ENCODE measurements at regions not wholly inside any gene's neighbourhood (a gene's known extent, or its start where the extent isn't known, plus 50 kb on each side); places are given as distances from the start of the nearest gene placed in this dataset.

- in situ Hi-C loops (cut with MboI; ENCODE audit: low pct_ligation_motif_present in 1 of 4, low pct_unique_long_range_greater_than_20kb in 1 of 4, low sequenced_read_pairs in 3 of 4) (no loop called here), intact Hi-C loops (cut with DNase I; ENCODE audit: low total_unique reads) (no loop called here)
- no peak for DNase-seq
- no peaks in the 10 kb centered on the region for H3K36me3 ChIP-seq
- H3K4me1 ChIP-seq: no peaks in the 10 kb centered on the region
- no peaks in the 10 kb centered on the region for H3K9me3 ChIP-seq
- TF ChIP-seq, protein P1, sequence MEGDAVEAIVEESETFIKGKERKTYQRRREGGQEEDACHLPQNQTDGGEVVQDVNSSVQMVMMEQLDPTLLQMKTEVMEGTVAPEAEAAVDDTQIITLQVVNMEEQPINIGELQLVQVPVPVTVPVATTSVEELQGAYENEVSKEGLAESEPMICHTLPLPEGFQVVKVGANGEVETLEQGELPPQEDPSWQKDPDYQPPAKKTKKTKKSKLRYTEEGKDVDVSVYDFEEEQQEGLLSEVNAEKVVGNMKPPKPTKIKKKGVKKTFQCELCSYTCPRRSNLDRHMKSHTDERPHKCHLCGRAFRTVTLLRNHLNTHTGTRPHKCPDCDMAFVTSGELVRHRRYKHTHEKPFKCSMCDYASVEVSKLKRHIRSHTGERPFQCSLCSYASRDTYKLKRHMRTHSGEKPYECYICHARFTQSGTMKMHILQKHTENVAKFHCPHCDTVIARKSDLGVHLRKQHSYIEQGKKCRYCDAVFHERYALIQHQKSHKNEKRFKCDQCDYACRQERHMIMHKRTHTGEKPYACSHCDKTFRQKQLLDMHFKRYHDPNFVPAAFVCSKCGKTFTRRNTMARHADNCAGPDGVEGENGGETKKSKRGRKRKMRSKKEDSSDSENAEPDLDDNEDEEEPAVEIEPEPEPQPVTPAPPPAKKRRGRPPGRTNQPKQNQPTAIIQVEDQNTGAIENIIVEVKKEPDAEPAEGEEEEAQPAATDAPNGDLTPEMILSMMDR (IDR thresholded peaks at IDR 0.05): no peak
- TF ChIP-seq POLR2AphosphoS5 (IDR thresholded peaks at IDR 0.05): no peak
- TF ChIP-seq POLR2A (IDR thresholded peaks at IDR 0.05): no peak
- TF ChIP-seq EP300 (IDR thresholded peaks at IDR 0.05; ENCODE audit: low read depth): no peak
- 93% methylated on average over 4 of the region's 4 CpGs; no CpG with 5 or more reads in 1 of the 2 donors for WGBS, 2 donors (ENCODE audit: low coverage in 1 of 2)
- no peak overlapping the region for H3K4me3 ChIP-seq
- no peak overlapping the region for H3K27ac ChIP-seq
- no peaks in the 10 kb centered on the region for H3K27me3 ChIP-seq
These were observed 266.9 kb upstream of the DIAPH2 start for GRCh38 chrX:96417695-96418094.

- H3K27me3 ChIP-seq: no peaks in the 10 kb centered on the region
- intact Hi-C loops (cut with DNase I; ENCODE audit: low total_unique reads): no loop called here
- WGBS, 2 donors (ENCODE audit: low coverage in 1 of 2): 37 to 38% methylated on average over 3 of the region's 3 CpGs
- no peaks in the 10 kb centered on the region for H3K4me1 ChIP-seq
- in situ Hi-C loops (cut with MboI; ENCODE audit: low pct_ligation_motif_present in 1 of 4, low pct_unique_long_range_greater_than_20kb in 1 of 4, low sequenced_read_pairs in 3 of 4): no loop called here
- H3K4me3 ChIP-seq: no peak overlapping the region
- DNase-seq: no peak
- no peak for TF ChIP-seq POLR2AphosphoS5 (IDR thresholded peaks at IDR 0.05)
- TF ChIP-seq, protein P1 (IDR thresholded peaks at IDR 0.05): no peak
- no peak for TF ChIP-seq EP300 (IDR thresholded peaks at IDR 0.05; ENCODE audit: low read depth)
- no peak for TF ChIP-seq POLR2A (IDR thresholded peaks at IDR 0.05)
- H3K9me3 ChIP-seq: no peaks in the 10 kb centered on the region
- no peak overlapping the region for H3K27ac ChIP-seq
- H3K36me3 ChIP-seq: no peaks in the 10 kb centered on the region
These were observed 260.6 kb upstream of the DIAPH2 start for GRCh38 chrX:96424007-96424406.

DNA sequence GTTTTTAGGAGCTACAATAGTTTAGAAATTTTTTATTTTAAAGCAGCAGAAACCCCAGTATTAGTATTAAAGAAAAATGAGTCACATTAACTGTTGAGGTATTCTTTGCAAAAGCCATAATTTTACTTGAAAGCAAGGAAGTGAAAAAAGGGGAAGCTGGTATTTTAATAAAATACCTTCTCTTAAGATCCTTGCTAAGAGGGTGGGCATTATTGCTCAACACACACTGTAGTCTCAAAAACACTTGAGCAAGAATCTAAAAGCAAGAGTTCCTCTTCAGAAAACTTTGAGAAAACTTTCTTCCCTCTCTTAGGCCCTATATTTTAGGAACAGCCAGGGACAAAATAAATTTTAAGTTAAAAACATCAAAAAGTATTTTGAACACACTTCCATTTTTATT lies 259.4 kb upstream of the DIAPH2 start:
- no peak for DNase-seq
- H3K4me3 ChIP-seq: no peak overlapping the region
- no peaks in the 10 kb centered on the region for H3K36me3 ChIP-seq
- intact Hi-C loops (cut with DNase I; ENCODE audit: low total_unique reads): no loop called here
- no peaks in the 10 kb centered on the region for H3K27me3 ChIP-seq
- no peaks in the 10 kb centered on the region for H3K9me3 ChIP-seq
- H3K4me1 ChIP-seq: no peaks in the 10 kb centered on the region
- in situ Hi-C loops (cut with MboI; ENCODE audit: low pct_ligation_motif_present in 1 of 4, low pct_unique_long_range_greater_than_20kb in 1 of 4, low sequenced_read_pairs in 3 of 4): no loop called here
- TF ChIP-seq POLR2AphosphoS5 (IDR thresholded peaks at IDR 0.05): no peak
- TF ChIP-seq POLR2A (IDR thresholded peaks at IDR 0.05): no peak
- TF ChIP-seq, protein P1 (IDR thresholded peaks at IDR 0.05): no peak
- no peak for TF ChIP-seq EP300 (IDR thresholded peaks at IDR 0.05; ENCODE audit: low read depth)
- no peak overlapping the region for H3K27ac ChIP-seq

DNA sequence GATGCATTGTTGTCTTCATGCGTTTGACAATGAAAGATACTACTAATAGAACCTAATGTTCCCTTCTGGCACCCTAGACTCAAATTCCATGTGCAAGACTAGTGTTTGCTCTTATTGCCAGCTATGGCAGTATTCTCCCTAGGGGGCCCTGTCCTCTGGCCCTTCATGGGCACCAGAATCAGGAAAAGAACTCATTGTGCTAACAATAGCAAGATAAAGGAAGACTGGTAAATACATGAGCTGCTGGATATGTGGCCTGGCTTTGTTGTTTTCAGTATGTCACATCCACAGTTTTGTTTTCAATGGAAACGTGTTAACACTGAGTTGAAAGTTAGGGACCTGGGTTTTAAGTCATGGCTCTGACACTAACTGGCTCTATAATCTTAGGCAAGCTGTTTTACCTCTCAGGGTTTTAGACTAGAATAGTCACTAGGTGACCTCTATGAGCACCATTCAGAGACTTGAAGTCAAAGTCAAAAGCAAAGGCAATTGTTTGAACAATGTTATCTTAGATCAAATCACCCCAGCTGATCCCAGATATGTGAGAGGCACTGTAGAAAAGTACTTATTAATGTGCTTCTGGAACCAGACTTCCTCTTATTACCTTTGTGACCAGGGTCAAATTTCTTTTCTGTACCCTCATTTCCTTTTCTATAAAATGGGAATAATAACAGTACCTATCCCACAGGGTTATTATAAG lies 253.7 kb upstream of the DIAPH2 start:
- Histone ChIP-seq H3K9me3 (no peaks in the 10 kb centered on the region), H3K27me3 (no peaks in the 10 kb centered on the region), H3K4me3 (no peak overlapping the region), H3K27ac (no peak overlapping the region), H3K4me1 (no peaks in the 10 kb centered on the region), H3K36me3 (no peaks in the 10 kb centered on the region)
- in situ Hi-C loops (cut with MboI; ENCODE audit: low pct_ligation_motif_present in 1 of 4, low pct_unique_long_range_greater_than_20kb in 1 of 4, low sequenced_read_pairs in 3 of 4): no loop called here
- TF ChIP-seq POLR2A (IDR thresholded peaks at IDR 0.05) (no peak), EP300 (IDR thresholded peaks at IDR 0.05; ENCODE audit: low read depth) (no peak), POLR2AphosphoS5 (IDR thresholded peaks at IDR 0.05) (no peak)
- TF ChIP-seq, protein P1 (IDR thresholded peaks at IDR 0.05): no peak
- intact Hi-C loops (cut with DNase I; ENCODE audit: low total_unique reads): no loop called here
- no peak for DNase-seq
- 65% methylated on average over 2 of the region's 2 CpGs; no CpG with 5 or more reads in 1 of the 2 donors for WGBS, 2 donors (ENCODE audit: low coverage in 1 of 2)

Measured in transverse colon (tissue), 4 donors.